Smooth muscle cell (in vitro differentiated cells): ENCODE measurements at regions not wholly inside any gene's neighbourhood (a gene's known extent, or its start where the extent isn't known, plus 50 kb on each side); places are given as distances from the start of the nearest gene placed in this dataset.

Experiments used
- DNase-seq: peaks from one replicate; lab custom pipeline; 2025; ENCODE audit not compliant: unreplicated experiment; lab: John Stamatoyannopoulos, UW
- H2AFZ ChIP-seq: fragments of 200-600 bp; sonication (generic); 2 replicates; pipeline ENCODE4 v1.6.0; 2016; ENCODE audit warnings: antibody characterized with exemption, low read depth, mild to moderate bottlenecking
- H3F3A ChIP-seq: fragments of 200-600 bp; sonication (generic); 2 replicates; pipeline ENCODE4 v1.6.0; 2017; ENCODE audit warnings: antibody characterized with exemption, low read depth
- H3K27ac ChIP-seq: fragments of 200-600 bp; sonication (generic); 2 replicates; pipeline ENCODE4 v1.5.1; 2016; ENCODE audit warnings: low read depth, mild to moderate bottlenecking
- H3K27me3 ChIP-seq: fragments of 200-600 bp; sonication (generic); 2 replicates; pipeline ENCODE4 v1.6.1; 2016; ENCODE audit warnings: low read depth, mild to moderate bottlenecking
- H3K36me3 ChIP-seq: fragments of 200-600 bp; sonication (generic); 2 replicates; pipeline ENCODE4 v1.5.1; 2016; ENCODE audit warnings: low read depth
- H3K4me1 ChIP-seq: fragments of 200-600 bp; sonication (generic); 2 replicates; pipeline ENCODE4 v1.5.1; 2016; ENCODE audit warnings: low read depth
- H3K4me2 ChIP-seq: fragments of 200-600 bp; sonication (generic); 2 replicates; pipeline ENCODE4 v1.6.0; 2016; ENCODE audit warnings: mild to moderate bottlenecking
- H3K4me3 ChIP-seq: fragments of 200-600 bp; sonication (generic); 2 replicates; pipeline ENCODE4 v1.5.1; 2016; ENCODE audit warnings: mild to moderate bottlenecking
- H3K79me2 ChIP-seq: fragments of 200-600 bp; sonication (generic); 2 replicates; pipeline ENCODE4 v1.6.0; 2016; ENCODE audit warnings: low read depth, mild to moderate bottlenecking
- H3K9ac ChIP-seq: fragments of 200-600 bp; sonication (generic); 2 replicates; pipeline ENCODE4 v1.6.0; 2016; ENCODE audit warnings: low read depth
- H3K9me3 ChIP-seq: fragments of 200-600 bp; sonication (generic); replicated peaks from 2 replicates; pipeline ENCODE4 v1.5.1; 2016; ENCODE audit warnings: low read depth
- H4K20me1 ChIP-seq: fragments of 200-600 bp; sonication (generic); 2 replicates; pipeline ENCODE4 v1.6.0; 2016; ENCODE audit warnings: low read depth
- CTCF ChIP-seq: fragments of 200-600 bp; sonication (generic); IDR thresholded peaks from 2 replicates; pipeline ENCODE4 v1.5.1; 2017; ENCODE audit warnings: borderline replicate concordance, mild to moderate bottlenecking, antibody characterized with exemption; ENCODE audit not compliant: insufficient read depth, poor library complexity, severe bottlenecking
- WGBS: methylation state at CpG from one replicate; pipeline ENCODE4 v1.1.7; 2016; ENCODE audit warnings: low lambda C conversion rate; 5-methylcytosine and 5-hydroxymethylcytosine counted together

GRCh38 chr5:6176102-6176693, 202.1 kb downstream of the MED10 start:
- Histone ChIP-seq H3K9ac (no peak overlapping the region), H2AFZ (no peak overlapping the region), H3K4me3 (no peak overlapping the region), H3K27ac (no peak overlapping the region), H3K9me3 (no peaks in the 10 kb centered on the region), H3K27me3 (no peaks in the 10 kb centered on the region), H3K4me2 (no peak overlapping the region), H3K79me2 (no peaks in the 10 kb centered on the region), H3K4me1 (peaks cover under 1% of the 10 kb centered on the region), H4K20me1 (no peaks in the 10 kb centered on the region), H3F3A (no peaks in the 10 kb centered on the region), H3K36me3 (no peaks in the 10 kb centered on the region)
- no peak for DNase-seq
- WGBS, result 74% methylated on average over 5 of the region's 5 CpGs
- TF ChIP-seq CTCF, result no peak

- Histone ChIP-seq H3K79me2 (no peaks in the 10 kb centered on the region), H3K27ac (no peak overlapping the region), H3K36me3 (no peaks in the 10 kb centered on the region), H3K4me3 (no peak overlapping the region), H3K9me3 (no peaks in the 10 kb centered on the region), H3F3A (no peaks in the 10 kb centered on the region), H2AFZ (no peak overlapping the region), H4K20me1 (no peaks in the 10 kb centered on the region), H3K9ac (no peak overlapping the region), H3K4me1 (peaks cover 4% of the 10 kb centered on the region), H3K27me3 (no peaks in the 10 kb centered on the region), H3K4me2 (no peak overlapping the region)
- DNase-seq, result no peak
- 84% methylated on average over 6 of the region's 6 CpGs for WGBS
- TF ChIP-seq CTCF, result no peak
Observed at GRCh38 chr5:6175172-6175854, 203.0 kb downstream of the MED10 start.

- H3K27ac ChIP-seq, result no peak overlapping the region
- H4K20me1 ChIP-seq, result no peaks in the 10 kb centered on the region
- no peaks in the 10 kb centered on the region for H3K36me3 ChIP-seq
- no peak overlapping the region for H3K9ac ChIP-seq
- no peaks in the 10 kb centered on the region for H3F3A ChIP-seq
- no peak overlapping the region for H2AFZ ChIP-seq
- no peaks in the 10 kb centered on the region for H3K79me2 ChIP-seq
- WGBS, result 81% methylated on average over 4 of the region's 4 CpGs
- no peaks in the 10 kb centered on the region for H3K9me3 ChIP-seq
- TF ChIP-seq CTCF, result no peak
- H3K4me3 ChIP-seq, result no peak overlapping the region
- H3K27me3 ChIP-seq, result no peaks in the 10 kb centered on the region
- no peak for DNase-seq
- no peak overlapping the region for H3K4me2 ChIP-seq
- peaks cover 4% of the 10 kb centered on the region for H3K4me1 ChIP-seq
Observed at GRCh38 chr5:6169660-6170059, 208.7 kb downstream of the MED10 start.
